Tibial nerve (tissue), 4 donors: ENCODE measurements at regions not wholly inside any gene's neighbourhood (a gene's known extent, or its start where the extent isn't known, plus 50 kb on each side); places are given as distances from the start of the nearest gene placed in this dataset.

Source experiments
- CTCF ChIP-seq, 5 experiments: fragments of 200-600 bp in 3 of 5; fragments of 450-650 bp in 2 of 5; sonication (generic) in 3 of 5; IDR thresholded peaks; one replicate each; pipeline ENCODE4 v1.5.1; 2016 to 2019; ENCODE audit warnings: antibody characterized with exemption in 5 of 5, mild to moderate bottlenecking in 3 of 5, moderate library complexity in 2 of 5
- EP300 ChIP-seq, 2 donors: sonication (generic); formaldehyde crosslinking; IDR thresholded peaks; one replicate each; pipeline ENCODE4 v1.6.1; 2017; ENCODE audit warnings: antibody characterized with exemption in 2 of 2, mild to moderate bottlenecking in 1 of 2
- POLR2A ChIP-seq, 2 donors: fragments of 450-650 bp; IDR thresholded peaks; one replicate each; pipeline ENCODE4 v1.6.1; 2017; ENCODE audit warnings: antibody characterized with exemption in 2 of 2, mild to moderate bottlenecking in 2 of 2, moderate library complexity in 2 of 2

- TF ChIP-seq CTCF (IDR thresholded peaks at IDR 0.05) (no peak), POLR2A (IDR thresholded peaks at IDR 0.05) (no peak), EP300 (IDR thresholded peaks at IDR 0.05) (no peak)
These were observed 737.2 kb upstream of the MMS22L start for GRCh38 chr6:98020222-98020621.
